A673 (cell line): ENCODE measurements at regions not wholly inside any gene's neighbourhood (a gene's known extent, or its start where the extent isn't known, plus 50 kb on each side); places are given as distances from the start of the nearest gene placed in this dataset.

Experiments used
- BruUV-seq: library from RNA; stranded (reverse); fragments of 400-500 nt; replicated peaks from 2 replicates; lab custom pipeline; 2021; lab: Mats Ljungman, UMichigan
- CTCF ChIA-PET: fragments of 300-600 bp; sonication (Branson Sonifier 250); formaldehyde crosslinking; loops from one replicate; lab custom pipeline; 2022; ENCODE audit warnings: antibody characterized with exemption; lab: Charles Lee
- POLR2A ChIA-PET: fragments of 300-600 bp; sonication (Branson Sonifier 250); formaldehyde crosslinking; loops from one replicate; lab custom pipeline; 2022; ENCODE audit warnings: antibody characterized with exemption; ENCODE audit not compliant: low non-redundant PET; lab: Charles Lee
- DNase-seq: peaks from one replicate; pipeline ENCODE4 v3.0.0-alpha.2; 2015; ENCODE audit warnings: low spot score
- H3K27ac ChIP-seq: fragments of 200-600 bp; sonication (generic); 2 replicates; pipeline ENCODE4 v1.5.1; 2016; ENCODE audit warnings: mixed run types, low read depth, mild to moderate bottlenecking, mixed read lengths, antibody characterized with exemption, low read length; ENCODE audit not compliant: poor library complexity, severe bottlenecking
- H3K27me3 ChIP-seq: fragments of 200-600 bp; sonication (generic); replicated peaks from 2 replicates; pipeline ENCODE4 v1.6.1; 2017; ENCODE audit warnings: mixed run types, low read depth, mild to moderate bottlenecking, mixed read lengths, antibody characterized with exemption, low read length; ENCODE audit not compliant: insufficient read depth, poor library complexity
- H3K36me3 ChIP-seq: fragments of 200-600 bp; sonication (generic); 2 replicates; pipeline ENCODE4 v1.6.1; 2016; ENCODE audit warnings: mixed run types, mild to moderate bottlenecking, mixed read lengths, antibody characterized with exemption, low read length; ENCODE audit not compliant: insufficient read depth, poor library complexity, severe bottlenecking
- H3K4me1 ChIP-seq: fragments of 200-600 bp; sonication (generic); 2 replicates; pipeline ENCODE4 v1.6.1; 2017; ENCODE audit warnings: mixed run types, mild to moderate bottlenecking, mixed read lengths, antibody characterized with exemption, low read length; ENCODE audit not compliant: insufficient read depth, poor library complexity, severe bottlenecking
- H3K4me3 ChIP-seq: fragments of 200-600 bp; sonication (generic); 2 replicates; pipeline ENCODE4 v1.5.1; 2016; ENCODE audit warnings: low read depth, mixed run types, mild to moderate bottlenecking, mixed read lengths, low read length; ENCODE audit not compliant: poor library complexity, severe bottlenecking
- H3K9me3 ChIP-seq: fragments of 200-600 bp; sonication (generic); 2 replicates; pipeline ENCODE4 v1.6.1; 2016; ENCODE audit warnings: mixed run types, low read depth, mild to moderate bottlenecking, mixed read lengths, antibody characterized with exemption, low read length; ENCODE audit not compliant: poor library complexity, severe bottlenecking
- CTCF ChIP-seq: fragments of 300-800, 200-600 bp; sonication (generic); conservative IDR thresholded peaks from 2 replicates; pipeline ENCODE4 v1.5.1; 2017; ENCODE audit warnings: low read depth, mild to moderate bottlenecking, antibody characterized with exemption, low read length, moderate library complexity, mixed read lengths
- EZH2 ChIP-seq: fragments of 200-600 bp; sonication (generic); IDR thresholded peaks from 2 replicates; pipeline ENCODE4 v1.6.1; 2017; ENCODE audit warnings: borderline replicate concordance, low read depth, mild to moderate bottlenecking, mixed read lengths, antibody characterized with exemption, low read length; ENCODE audit not compliant: poor library complexity, severe bottlenecking
- intact Hi-C: fragments of 100-400 bp; cut with micrococcal nuclease; formaldehyde crosslinking; loops from one replicate; pipeline ENCODE4 v1.10.0; 2022; ENCODE audit not compliant: unreplicated experiment

GRCh38 chr6:134521116-134521501 is 203.2 kb upstream of the SGK1 start:
- Histone ChIP-seq H3K27ac (peak overlapping the region; percentile 74), H3K9me3 (no peaks in the 10 kb centered on the region), H3K27me3 (no peaks in the 10 kb centered on the region), H3K36me3 (no peaks in the 10 kb centered on the region), H3K4me3 (no peak overlapping the region), H3K4me1 (peaks cover 57% of the 10 kb centered on the region)
- TF ChIP-seq EZH2 (no peak), CTCF (no peak)
- intact Hi-C loops = no loop called here
- CTCF ChIA-PET = no interaction called here
- DNase-seq = no peak
- POLR2A ChIA-PET = no interaction called here
- no TSS peak for BruUV-seq

GRCh38 chr6:134520181-134521115 is 202.5 kb upstream of the SGK1 start:
- Histone ChIP-seq H3K4me1 (peaks cover 60% of the 10 kb centered on the region), H3K4me3 (no peak overlapping the region), H3K27me3 (no peaks in the 10 kb centered on the region), H3K9me3 (no peaks in the 10 kb centered on the region), H3K36me3 (no peaks in the 10 kb centered on the region), H3K27ac (peak overlapping the region; percentile 74)
- intact Hi-C loops = no loop called here
- no peak for DNase-seq
- ChIA-PET CTCF (no interaction called here), POLR2A (no interaction called here)
- no TSS peak for BruUV-seq
- TF ChIP-seq EZH2 = no peak
- no peak for TF ChIP-seq CTCF

- peak; percentile 91 for DNase-seq
- CTCF ChIA-PET = no interaction called here
- Histone ChIP-seq H3K9me3 (no peaks in the 10 kb centered on the region), H3K36me3 (no peaks in the 10 kb centered on the region), H3K27ac (peak overlapping the region; percentile 74), H3K27me3 (no peaks in the 10 kb centered on the region), H3K4me3 (no peak overlapping the region), H3K4me1 (peaks cover 60% of the 10 kb centered on the region)
- TF ChIP-seq CTCF = no peak
- TF ChIP-seq EZH2 = no peak
- BruUV-seq = no TSS peak
- intact Hi-C loops = loop anchor here (2.0 to 5.0 kb wide), 3 partner anchors 121 to 342 kb away; no protein-coding TSS in a partner anchor
- POLR2A ChIA-PET = no interaction called here
Measured at GRCh38 chr6:134519465-134519864, 201.6 kb upstream of the SGK1 start.
